Activated CD4-positive, alpha-beta T cell treated with anti-CD3 and anti-CD28 coated beads, Interleukin-2, Interleukin-6, amounts not matched to agents 100 ng/mL and 50 ng/mL, durations not matched to agents 16 hours and 8 hours (primary cell): ENCODE measurements at regions not wholly inside any gene's neighbourhood (a gene's known extent, or its start where the extent isn't known, plus 50 kb on each side); places are given as distances from the start of the nearest gene placed in this dataset.

Experiments used
- DNase-seq: peaks from one replicate; pipeline ENCODE4 v3.0.0-alpha.2; 2020

- DNase-seq, result no peak
Observed at GRCh38 chr20:58087562-58087858, 140.9 kb downstream of the ANKRD60 start.

DNA sequence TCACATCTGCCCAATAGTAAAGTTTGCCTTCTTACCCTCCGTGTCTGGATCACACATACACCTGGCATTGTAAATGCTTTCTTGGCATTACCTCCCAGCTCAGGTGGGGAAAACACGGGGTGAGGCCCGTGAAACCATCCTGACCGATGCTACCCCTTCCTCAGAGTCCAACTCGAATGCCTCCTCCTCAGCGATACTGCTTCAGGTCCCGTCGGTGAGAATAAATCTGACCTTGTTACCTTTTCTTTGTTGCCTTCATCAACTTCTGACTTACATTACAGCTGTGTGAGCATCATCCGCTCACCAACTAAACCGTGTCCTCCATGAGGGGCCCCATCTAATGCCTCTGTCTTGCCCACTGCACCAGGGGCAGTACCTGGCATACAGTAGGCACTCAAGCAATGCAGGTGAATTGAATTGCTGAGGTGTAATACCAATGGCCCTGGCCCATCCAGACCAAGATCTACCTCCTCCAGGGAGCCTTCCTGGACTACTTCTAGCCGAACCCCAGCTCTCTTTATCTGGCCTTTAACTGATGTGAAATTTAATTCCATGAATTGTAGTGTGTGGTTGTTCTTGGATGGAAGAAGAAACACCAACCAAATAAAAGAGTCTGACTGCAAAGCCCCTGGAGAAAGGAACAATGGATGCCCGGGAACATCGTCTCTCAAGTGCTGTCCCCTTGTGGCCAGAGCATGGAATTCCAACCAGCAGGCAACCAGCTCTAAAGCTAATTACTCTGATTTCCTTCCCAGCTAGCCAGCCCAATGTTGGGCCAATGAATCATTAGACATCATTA lies 141.5 kb downstream of the ANKRD60 start:
- peak; percentile 28 for DNase-seq

DNA sequence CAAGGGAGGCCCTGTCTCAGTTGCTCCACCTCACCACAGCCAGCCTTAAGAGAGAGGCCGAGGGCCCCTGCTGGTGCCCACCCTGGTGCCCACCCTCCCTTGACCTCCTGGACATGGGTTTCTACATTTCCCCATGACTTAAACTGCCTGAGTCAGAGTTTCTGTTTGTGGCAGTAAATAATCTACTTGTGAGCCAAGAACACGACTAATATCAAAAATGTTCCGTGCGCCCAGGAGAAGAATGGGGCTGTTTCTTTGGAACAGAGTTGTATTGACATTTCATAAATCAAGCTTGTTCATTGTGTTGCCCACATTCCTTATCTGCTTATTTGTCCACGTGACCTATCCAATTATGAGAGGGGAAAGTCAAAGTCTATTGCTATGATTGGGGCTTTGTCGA lies 143.5 kb downstream of the ANKRD60 start:
- DNase-seq, result no peak

- no peak for DNase-seq
Observed at GRCh38 chr20:58084566-58084965, 143.9 kb downstream of the ANKRD60 start.

DNA sequence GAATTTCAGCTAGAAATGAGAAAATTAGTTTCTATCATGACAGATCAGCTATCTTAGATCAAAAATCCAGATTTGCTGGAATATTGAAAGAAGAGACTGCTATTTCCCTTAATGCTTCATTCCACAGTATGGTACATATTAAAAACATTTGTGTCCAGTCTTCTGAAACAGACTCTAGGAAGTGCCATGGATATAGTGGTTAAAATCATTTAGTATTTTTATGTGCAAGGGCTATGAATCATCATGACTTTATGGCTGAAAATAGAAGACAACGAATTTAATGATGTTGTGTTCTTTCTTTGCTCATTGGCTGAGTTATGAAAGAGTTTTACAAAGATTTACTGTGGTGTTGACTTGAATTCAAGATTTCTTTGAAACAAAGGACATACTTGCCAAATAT lies 146.6 kb downstream of the ANKRD60 start:
- DNase-seq, result no peak

DNA sequence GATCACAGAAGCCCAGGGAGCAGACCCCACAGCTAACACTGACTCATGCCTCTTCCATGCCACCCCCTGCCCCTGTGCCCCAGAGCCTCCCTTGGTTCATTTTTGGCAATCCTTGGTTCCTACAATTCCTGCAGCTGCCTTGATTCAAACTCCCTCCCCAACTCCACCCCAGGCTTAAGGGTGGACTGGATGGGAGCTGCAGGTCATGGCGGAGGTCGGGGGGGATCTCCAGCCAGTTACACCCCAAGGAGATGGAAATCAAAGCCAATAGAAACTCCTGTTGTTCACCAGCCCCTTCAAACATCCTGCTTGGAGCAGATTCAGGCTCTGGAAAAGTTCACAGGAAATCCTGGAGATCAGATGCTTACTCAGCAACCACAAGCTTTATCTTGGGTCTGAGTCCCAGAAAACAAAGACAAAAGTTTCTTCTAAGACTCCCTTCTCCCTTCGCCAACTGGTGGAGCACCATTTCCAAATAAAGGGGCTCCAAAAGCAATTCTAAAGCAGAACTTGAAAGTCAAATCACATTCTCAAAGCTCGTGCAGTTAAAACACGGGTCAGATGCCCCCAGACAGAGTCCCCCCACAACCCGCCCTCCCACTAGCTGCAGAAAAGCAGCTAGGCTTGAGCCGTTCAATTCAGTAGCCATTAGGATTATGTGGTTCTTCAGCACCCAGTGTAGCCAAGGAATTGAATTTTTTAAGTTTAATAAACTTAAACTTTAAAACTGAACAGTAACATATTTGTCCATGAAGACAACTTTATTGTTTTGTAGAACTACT lies 149.5 kb downstream of the ANKRD60 start:
- DNase-seq, result no peak

GRCh38 chr20:58077282-58077681 lies 151.2 kb downstream of the ANKRD60 start:
- DNase-seq, result no peak

DNA sequence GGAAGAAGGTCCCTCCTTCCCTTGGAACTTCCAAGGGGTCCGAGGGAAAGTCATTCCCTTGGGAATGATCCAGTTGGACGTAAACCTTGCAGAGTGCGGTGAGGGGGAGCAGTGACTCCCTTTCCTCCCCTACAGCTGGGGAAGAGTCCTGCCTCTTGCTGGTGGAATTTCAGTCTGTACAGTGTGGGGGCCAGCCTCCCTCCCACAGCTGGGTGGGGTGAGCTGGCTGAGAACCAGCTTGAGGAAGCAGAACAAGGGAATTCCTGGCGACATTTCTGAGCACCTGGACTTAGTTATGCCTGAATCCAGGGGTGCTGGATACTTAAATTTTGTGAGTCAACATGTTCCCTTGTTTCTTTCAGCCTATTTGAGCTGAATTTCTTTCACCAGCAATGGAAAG lies 152.0 kb downstream of the ANKRD60 start:
- no peak for DNase-seq

GRCh38 chr20:58075586-58076345 lies 152.7 kb downstream of the ANKRD60 start:
- DNase-seq, result no peak

- DNase-seq, result no peak
Observed at GRCh38 chr20:58073945-58074856, 154.3 kb downstream of the ANKRD60 start.

- no peak for DNase-seq
Observed at GRCh38 chr20:58072695-58073671, 155.5 kb downstream of the ANKRD60 start.

DNA sequence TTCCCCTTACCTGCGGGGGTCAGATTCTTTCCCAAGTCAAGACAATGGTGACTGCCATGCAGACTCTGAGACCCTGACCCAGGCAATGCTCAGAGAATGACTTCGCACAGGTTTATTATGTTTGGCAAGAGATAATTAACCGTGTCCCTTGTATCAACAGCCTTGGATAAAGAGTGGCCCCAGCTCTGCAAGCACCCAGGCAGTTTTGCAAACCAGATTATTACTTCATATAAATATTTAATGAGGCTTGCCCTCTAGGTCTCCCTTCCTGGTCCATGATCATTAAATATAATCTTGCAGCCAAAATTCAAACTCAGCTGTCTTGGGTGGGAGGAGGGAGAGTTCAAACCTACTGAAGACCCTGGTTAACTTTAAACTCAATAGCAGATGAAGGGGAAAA lies 156.5 kb downstream of the ANKRD60 start:
- no peak for DNase-seq

GRCh38 chr20:58071298-58071697 lies 157.2 kb downstream of the ANKRD60 start:
- DNase-seq, result no peak

DNA sequence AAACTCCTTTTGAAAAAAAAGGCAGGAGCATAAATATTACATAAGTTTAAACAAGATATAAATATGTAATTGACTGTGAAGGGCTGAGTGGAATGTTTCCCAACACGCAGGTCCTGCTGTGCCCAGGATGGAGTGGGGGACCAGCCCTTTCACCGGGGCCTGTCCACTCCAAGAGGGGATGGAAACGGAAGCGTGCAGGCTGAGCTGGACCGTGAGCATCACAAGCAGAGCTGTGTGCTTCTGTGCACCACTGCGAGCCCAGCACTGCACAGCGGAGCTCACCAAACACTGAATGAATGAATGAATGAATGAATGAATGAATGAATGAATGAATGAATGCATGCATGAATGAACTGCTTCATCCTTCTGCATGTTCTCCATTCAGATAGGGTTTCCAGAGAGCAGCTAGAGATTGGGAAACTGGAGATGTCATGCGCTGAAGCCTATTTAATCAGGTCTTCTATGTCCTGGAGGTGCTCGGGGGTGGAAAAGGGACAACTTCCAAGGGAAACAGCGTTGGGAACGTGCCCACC lies 157.7 kb downstream of the ANKRD60 start:
- no peak for DNase-seq

DNA sequence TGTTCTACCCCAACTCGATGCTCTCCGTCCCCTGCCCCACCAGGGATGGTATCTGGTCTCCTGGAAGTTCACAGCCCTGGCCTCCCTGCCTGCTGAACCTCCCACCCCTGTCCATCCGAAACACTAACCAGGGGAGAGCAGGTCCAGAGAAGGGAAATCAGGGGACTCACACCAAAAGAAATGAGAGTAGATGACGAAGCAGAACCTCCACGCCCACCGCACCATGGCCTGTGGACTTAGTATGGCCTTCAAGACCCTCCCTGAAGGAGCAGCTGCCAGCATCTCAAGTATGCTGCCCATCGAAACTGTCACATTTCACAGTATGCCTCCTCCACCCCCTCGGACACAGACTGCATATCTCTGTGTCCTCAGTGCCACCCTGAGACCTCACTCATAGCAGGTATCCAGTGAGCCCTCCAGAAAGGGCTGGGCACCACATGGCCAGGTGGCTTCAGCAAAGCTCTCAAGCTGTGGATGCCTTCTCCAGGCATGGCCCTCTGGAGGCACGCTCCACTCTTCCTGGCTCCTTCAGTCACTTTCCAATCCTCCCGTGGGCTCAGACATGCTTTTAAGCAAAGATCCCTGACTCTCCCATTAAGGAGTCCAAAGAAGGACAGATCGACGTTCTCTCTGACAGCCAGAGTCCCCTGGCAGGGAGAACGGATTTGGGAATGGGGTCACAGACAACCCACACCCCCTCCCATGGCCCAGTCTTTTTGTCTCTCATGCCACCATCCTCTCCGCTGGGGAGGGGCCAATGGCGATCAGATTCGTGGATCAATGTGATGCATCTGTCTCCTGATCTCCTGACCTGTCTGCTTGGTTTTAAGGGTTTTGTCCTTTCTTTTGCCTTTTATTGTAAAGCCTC lies 158.4 kb downstream of the ANKRD60 start:
- DNase-seq, result no peak

DNA sequence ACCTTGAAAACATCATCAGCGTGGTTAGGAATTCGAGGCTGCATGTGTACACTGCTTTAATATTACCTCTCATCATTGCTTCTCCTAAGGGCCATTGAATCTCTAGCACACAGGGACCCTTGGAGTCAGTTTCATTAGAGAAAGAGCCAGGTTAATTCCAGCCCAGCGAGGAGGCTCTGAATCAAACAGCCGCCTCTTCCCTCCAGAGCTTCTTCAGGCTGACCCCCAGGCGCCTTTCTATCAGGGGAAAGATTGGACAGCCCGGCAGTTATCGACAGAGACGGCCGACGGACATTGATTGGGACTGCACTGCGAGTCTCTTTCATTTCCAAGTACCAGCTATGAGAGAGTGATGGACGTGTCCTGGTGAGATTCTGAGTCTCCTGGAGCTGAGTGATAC lies 159.2 kb downstream of the ANKRD60 start:
- no peak for DNase-seq

GRCh38 chr20:58065508-58066361 lies 162.7 kb downstream of the ANKRD60 start:
- no peak for DNase-seq

- DNase-seq, result no peak
Observed at GRCh38 chr20:58064411-58065010, 163.9 kb downstream of the ANKRD60 start.

- no peak for DNase-seq
Observed at GRCh38 chr20:58059260-58059544, 169.3 kb downstream of the ANKRD60 start.
